ENCODE measurements at regions not wholly inside any gene's neighbourhood (a gene's known extent, or its start where the extent isn't known, plus 50 kb on each side); places are given as distances from the start of the nearest gene placed in this dataset.

DNA sequence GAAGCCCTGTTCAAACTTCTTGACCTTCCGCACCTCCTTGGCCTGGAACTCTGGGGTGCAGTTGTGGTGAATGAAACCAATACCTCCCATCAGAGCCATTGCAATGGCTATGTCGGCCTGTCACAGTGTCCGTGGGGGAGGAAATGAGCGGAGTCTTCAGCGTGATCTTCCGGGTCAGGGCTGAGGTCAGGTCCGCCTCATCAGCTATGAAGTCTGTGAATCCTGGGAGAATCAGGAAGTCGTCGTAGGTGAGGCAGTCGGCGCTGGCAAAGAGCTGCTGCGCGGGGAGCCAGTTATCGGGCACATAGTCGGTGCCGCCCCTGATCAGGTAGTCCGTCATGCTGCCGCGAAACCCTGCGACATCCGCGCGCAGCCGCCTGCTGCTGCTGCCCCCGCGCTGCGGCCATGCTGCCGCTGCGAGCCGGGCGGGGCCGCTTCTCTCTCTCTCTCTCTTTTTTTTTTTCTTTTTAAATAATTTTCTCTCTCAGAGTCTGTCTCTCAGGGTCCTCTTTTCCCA is 154.1 kb upstream of the ZSWIM2 start:
- no peak overlapping the region for H3K4ac ChIP-seq (ENCODE audit: low read depth in 1 of 2, low read length in 2 of 2)
- H4K8ac ChIP-seq (ENCODE audit: low read length) = no peak overlapping the region
- H3K9ac ChIP-seq (ENCODE audit: low read length) = peak overlapping the region; percentile 43
- DNase-seq = no peak
- no peak overlapping the region for H4K91ac ChIP-seq (ENCODE audit: low read length)
- no peak overlapping the region for H2BK5ac ChIP-seq (ENCODE audit: low read depth, low read length, poor library complexity, severe bottlenecking)
- H3K27me3 ChIP-seq (ENCODE audit: control insufficient read depth in 1 of 2, insufficient read depth in 1 of 2, low read length in 2 of 2) = no peaks in the 10 kb centered on the region
- H3K4me2 ChIP-seq (ENCODE audit: low read length, poor library complexity, severe bottlenecking) = no peak overlapping the region
- no peak overlapping the region for H2BK15ac ChIP-seq (ENCODE audit: low read depth, poor library complexity, severe bottlenecking)
- H3K14ac ChIP-seq (ENCODE audit: low read length in 2 of 2) = no peak overlapping the region
- no peaks in the 10 kb centered on the region for H3K36me3 ChIP-seq (ENCODE audit: control insufficient read depth in 1 of 2, insufficient read depth in 2 of 2, low read depth in 1 of 2, low read length in 2 of 2)
- H3K27ac ChIP-seq (ENCODE audit: low read length, poor library complexity, severe bottlenecking) = no peak overlapping the region
- H3K79me1 ChIP-seq (replicated peaks; ENCODE audit: low read length, poor library complexity, severe bottlenecking) = no peaks in the 10 kb centered on the region
- H2BK120ac ChIP-seq (ENCODE audit: low read depth, low read length) = no peak overlapping the region
- H3K9me3 ChIP-seq (ENCODE audit: control insufficient read depth, low read length) = no peaks in the 10 kb centered on the region
- H3K23ac ChIP-seq (ENCODE audit: low read length in 2 of 2) = no peak overlapping the region
- H2AFZ ChIP-seq (ENCODE audit: low read depth, low read length) = no peak overlapping the region
- H2BK12ac ChIP-seq (ENCODE audit: low read length in 2 of 2) = no peak overlapping the region
- no peak overlapping the region for H2AK5ac ChIP-seq (ENCODE audit: low read length, severe bottlenecking)
- H3K4me1 ChIP-seq (ENCODE audit: control insufficient read depth, insufficient read depth, low read depth, low read length) = no peaks in the 10 kb centered on the region
- WGBS = 94% methylated on average over 32 of the region's 32 CpGs
- H3K18ac ChIP-seq (ENCODE audit: low read depth in 1 of 2, low read length in 2 of 2) = no peak overlapping the region
- peak overlapping the region in 1 of 2 experiments; percentile 47 for H3K4me3 ChIP-seq (ENCODE audit: insufficient read depth in 1 of 2, low read depth in 1 of 2, low read length in 2 of 2)

DNA sequence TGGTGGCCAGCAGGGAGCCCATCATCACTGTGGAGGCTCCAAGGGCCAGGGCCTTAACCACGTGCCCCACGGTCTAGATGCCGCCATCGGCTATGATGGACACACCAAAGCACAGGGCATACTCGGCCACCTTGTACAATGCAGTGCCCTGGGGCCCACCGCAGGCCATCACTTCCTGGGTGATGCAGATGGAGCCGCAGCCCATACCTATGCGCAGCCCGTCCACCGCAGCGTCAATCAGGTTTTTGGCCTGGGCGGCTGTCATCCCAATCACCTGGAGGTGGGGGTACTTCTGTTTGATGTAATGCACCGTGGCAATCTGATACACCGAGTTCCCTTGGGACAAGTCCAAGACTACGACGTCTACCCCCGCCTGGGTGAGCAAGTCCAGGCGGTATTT is 153.3 kb upstream of the ZSWIM2 start:
- WGBS = 98% methylated on average over 18 of the region's 18 CpGs
- H2BK12ac ChIP-seq (ENCODE audit: low read length in 2 of 2) = no peak overlapping the region
- H3K9me3 ChIP-seq (ENCODE audit: control insufficient read depth, low read length) = no peaks in the 10 kb centered on the region

DNA sequence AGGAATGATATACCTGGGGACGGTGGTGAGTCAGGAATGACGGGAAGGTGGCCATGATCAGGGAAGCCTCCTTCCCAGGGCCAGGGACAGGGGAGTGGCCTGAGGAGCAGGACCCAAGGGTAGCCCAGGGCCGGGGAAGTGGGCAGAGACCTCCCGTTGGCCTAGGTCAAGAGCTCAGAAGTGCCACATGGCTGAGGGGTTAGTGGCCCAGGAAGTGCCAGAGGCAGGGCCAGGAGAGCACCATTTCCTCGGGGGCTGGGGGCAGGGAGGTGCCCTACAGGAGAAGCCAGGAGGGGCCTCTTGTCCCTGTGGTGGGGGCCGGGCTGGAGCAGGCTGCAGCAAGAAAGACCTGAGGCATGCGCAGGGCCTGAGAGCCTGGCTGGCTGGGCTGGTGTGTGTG is 152.3 kb upstream of the ZSWIM2 start:
- no peak overlapping the region for H3K4me3 ChIP-seq (ENCODE audit: insufficient read depth in 1 of 2, low read depth in 1 of 2, low read length in 2 of 2)
- H3K27me3 ChIP-seq (ENCODE audit: control insufficient read depth in 1 of 2, insufficient read depth in 1 of 2, low read length in 2 of 2) = no peaks in the 10 kb centered on the region
- H3K27ac ChIP-seq (ENCODE audit: low read length, poor library complexity, severe bottlenecking) = no peak overlapping the region
- no peak overlapping the region for H3K4ac ChIP-seq (ENCODE audit: low read depth in 1 of 2, low read length in 2 of 2)
- H2BK12ac ChIP-seq (ENCODE audit: low read length in 2 of 2) = no peak overlapping the region
- H4K8ac ChIP-seq (ENCODE audit: low read length) = no peak overlapping the region
- H3K36me3 ChIP-seq (ENCODE audit: control insufficient read depth in 1 of 2, insufficient read depth in 2 of 2, low read depth in 1 of 2, low read length in 2 of 2) = no peaks in the 10 kb centered on the region
- no peaks in the 10 kb centered on the region for H3K4me1 ChIP-seq (ENCODE audit: control insufficient read depth, insufficient read depth, low read depth, low read length)
- no peak overlapping the region for H3K23ac ChIP-seq (ENCODE audit: low read length in 2 of 2)
- WGBS = 89% methylated on average over 7 of the region's 7 CpGs
- no peak overlapping the region for H2AFZ ChIP-seq (ENCODE audit: low read depth, low read length)
- peak overlapping the region in 1 of 2 experiments; percentile 62 for H3K18ac ChIP-seq (ENCODE audit: low read depth in 1 of 2, low read length in 2 of 2)
- no peaks in the 10 kb centered on the region for H3K79me1 ChIP-seq (replicated peaks; ENCODE audit: low read length, poor library complexity, severe bottlenecking)
- no peak overlapping the region for H2BK5ac ChIP-seq (ENCODE audit: low read depth, low read length, poor library complexity, severe bottlenecking)
- H3K9ac ChIP-seq (ENCODE audit: low read length) = no peak overlapping the region
- no peak overlapping the region for H2BK120ac ChIP-seq (ENCODE audit: low read depth, low read length)
- H3K4me2 ChIP-seq (ENCODE audit: low read length, poor library complexity, severe bottlenecking) = no peak overlapping the region
- DNase-seq = no peak
- H2AK5ac ChIP-seq (ENCODE audit: low read length, severe bottlenecking) = no peak overlapping the region
- H3K14ac ChIP-seq (ENCODE audit: low read length in 2 of 2) = no peak overlapping the region
- no peak overlapping the region for H2BK15ac ChIP-seq (ENCODE audit: low read depth, poor library complexity, severe bottlenecking)
- no peaks in the 10 kb centered on the region for H3K9me3 ChIP-seq (ENCODE audit: control insufficient read depth, low read length)
- peak overlapping the region; percentile 41 for H4K91ac ChIP-seq (ENCODE audit: low read length)

More for the DNA sequence above, 153.3 kb upstream of the ZSWIM2 start:
- H3K36me3 ChIP-seq (ENCODE audit: control insufficient read depth in 1 of 2, insufficient read depth in 2 of 2, low read depth in 1 of 2, low read length in 2 of 2) = no peaks in the 10 kb centered on the region
- no peak overlapping the region for H3K4ac ChIP-seq (ENCODE audit: low read depth in 1 of 2, low read length in 2 of 2)
- no peak overlapping the region for H3K27ac ChIP-seq (ENCODE audit: low read length, poor library complexity, severe bottlenecking)
- no peaks in the 10 kb centered on the region for H3K79me1 ChIP-seq (replicated peaks; ENCODE audit: low read length, poor library complexity, severe bottlenecking)
- no peak overlapping the region for H2BK5ac ChIP-seq (ENCODE audit: low read depth, low read length, poor library complexity, severe bottlenecking)
- H3K14ac ChIP-seq (ENCODE audit: low read length in 2 of 2) = no peak overlapping the region
- no peaks in the 10 kb centered on the region for H3K27me3 ChIP-seq (ENCODE audit: control insufficient read depth in 1 of 2, insufficient read depth in 1 of 2, low read length in 2 of 2)
- H3K4me1 ChIP-seq (ENCODE audit: control insufficient read depth, insufficient read depth, low read depth, low read length) = no peaks in the 10 kb centered on the region
- H3K9ac ChIP-seq (ENCODE audit: low read length) = no peak overlapping the region
- no peak for DNase-seq
- no peak overlapping the region for H3K4me3 ChIP-seq (ENCODE audit: insufficient read depth in 1 of 2, low read depth in 1 of 2, low read length in 2 of 2)
- H2AK5ac ChIP-seq (ENCODE audit: low read length, severe bottlenecking) = no peak overlapping the region
- no peak overlapping the region for H4K91ac ChIP-seq (ENCODE audit: low read length)
- H2BK15ac ChIP-seq (ENCODE audit: low read depth, poor library complexity, severe bottlenecking) = no peak overlapping the region
- H3K18ac ChIP-seq (ENCODE audit: low read depth in 1 of 2, low read length in 2 of 2) = no peak overlapping the region
- no peak overlapping the region for H4K8ac ChIP-seq (ENCODE audit: low read length)
- H3K4me2 ChIP-seq (ENCODE audit: low read length, poor library complexity, severe bottlenecking) = no peak overlapping the region
- H2BK120ac ChIP-seq (ENCODE audit: low read depth, low read length) = no peak overlapping the region
- H2AFZ ChIP-seq (ENCODE audit: low read depth, low read length) = no peak overlapping the region
- no peak overlapping the region for H3K23ac ChIP-seq (ENCODE audit: low read length in 2 of 2)

DNA sequence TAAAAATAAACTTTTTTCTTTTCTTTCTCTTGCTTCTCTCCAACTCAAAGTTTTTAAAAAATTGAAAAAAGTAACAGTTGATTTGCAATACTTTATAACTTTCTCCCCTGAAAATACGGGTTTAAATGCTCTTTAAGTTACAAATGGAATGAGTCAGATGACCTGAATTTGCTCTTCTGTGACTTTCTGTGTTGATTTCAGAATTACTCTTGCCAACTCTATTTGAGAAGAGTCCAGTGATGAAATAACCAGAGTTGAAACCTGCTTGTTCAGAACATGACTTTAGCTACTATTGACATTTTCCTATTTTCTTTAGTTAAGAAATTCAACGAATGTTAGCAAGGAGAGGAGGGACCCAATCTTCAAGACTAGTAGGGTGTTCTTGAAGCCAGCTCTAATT is 146.1 kb upstream of the ZSWIM2 start:
- Histone ChIP-seq H3K4me1 (ENCODE audit: control insufficient read depth, insufficient read depth, low read depth, low read length) (no peaks in the 10 kb centered on the region), H4K91ac (ENCODE audit: low read length) (no peak overlapping the region), H3K36me3 (ENCODE audit: control insufficient read depth in 1 of 2, insufficient read depth in 2 of 2, low read depth in 1 of 2, low read length in 2 of 2) (no peaks in the 10 kb centered on the region), H2BK15ac (ENCODE audit: low read depth, poor library complexity, severe bottlenecking) (no peak overlapping the region), H3K18ac (ENCODE audit: low read depth in 1 of 2, low read length in 2 of 2) (no peak overlapping the region), H3K4me3 (ENCODE audit: insufficient read depth in 1 of 2, low read depth in 1 of 2, low read length in 2 of 2) (no peak overlapping the region), H4K8ac (ENCODE audit: low read length) (no peak overlapping the region), H2BK12ac (ENCODE audit: low read length in 2 of 2) (no peak overlapping the region), H3K4me2 (ENCODE audit: low read length, poor library complexity, severe bottlenecking) (no peak overlapping the region), H3K23ac (ENCODE audit: low read length in 2 of 2) (no peak overlapping the region), H3K27ac (ENCODE audit: low read length, poor library complexity, severe bottlenecking) (no peak overlapping the region), H3K79me1 (replicated peaks; ENCODE audit: low read length, poor library complexity, severe bottlenecking) (no peaks in the 10 kb centered on the region), H3K27me3 (ENCODE audit: control insufficient read depth in 1 of 2, insufficient read depth in 1 of 2, low read length in 2 of 2) (no peaks in the 10 kb centered on the region), H3K9ac (ENCODE audit: low read length) (no peak overlapping the region), H3K14ac (ENCODE audit: low read length in 2 of 2) (no peak overlapping the region), H2BK120ac (ENCODE audit: low read depth, low read length) (no peak overlapping the region), H3K4ac (ENCODE audit: low read depth in 1 of 2, low read length in 2 of 2) (no peak overlapping the region), H3K9me3 (ENCODE audit: control insufficient read depth, low read length) (peaks cover 3% of the 10 kb centered on the region), H2BK5ac (ENCODE audit: low read depth, low read length, poor library complexity, severe bottlenecking) (no peak overlapping the region), H2AK5ac (ENCODE audit: low read length, severe bottlenecking) (no peak overlapping the region), H2AFZ (ENCODE audit: low read depth, low read length) (no peak overlapping the region)
- WGBS = 100% methylated on average over 1 of the region's 2 CpGs
- peak; percentile 44 for DNase-seq
